GM19438 (cell line): ENCODE measurements at regions not wholly inside any gene's neighbourhood (a gene's known extent, or its start where the extent isn't known, plus 50 kb on each side); places are given as distances from the start of the nearest gene placed in this dataset.

ENCODE experiments used
- ATAC-seq: cut with Tn5 transposase; IDR thresholded peaks from one replicate; pipeline ENCODE4 v1.9.1; 2021; ENCODE audit warnings: low read depth; ENCODE audit not compliant: unreplicated experiment

- ATAC-seq = no peak
These were observed 64.0 kb upstream of the TLE4 start for GRCh38 chr9:79507801-79508200.

- no peak for ATAC-seq
These were observed 59.5 kb upstream of the TLE4 start for GRCh38 chr9:79512251-79512650.
